HG03196 (cell line): ENCODE measurements at regions not wholly inside any gene's neighbourhood (a gene's known extent, or its start where the extent isn't known, plus 50 kb on each side); places are given as distances from the start of the nearest gene placed in this dataset.
"Not testable (repeated sequence)": the region's sequence is repeated elsewhere in the genome, so short reads cannot be mapped to it uniquely, and the experiment has no call there.

Experiments
- ATAC-seq: cut with Tn5 transposase; IDR thresholded peaks from one replicate; pipeline ENCODE4 v1.9.1; 2021; ENCODE audit not compliant: unreplicated experiment

DNA sequence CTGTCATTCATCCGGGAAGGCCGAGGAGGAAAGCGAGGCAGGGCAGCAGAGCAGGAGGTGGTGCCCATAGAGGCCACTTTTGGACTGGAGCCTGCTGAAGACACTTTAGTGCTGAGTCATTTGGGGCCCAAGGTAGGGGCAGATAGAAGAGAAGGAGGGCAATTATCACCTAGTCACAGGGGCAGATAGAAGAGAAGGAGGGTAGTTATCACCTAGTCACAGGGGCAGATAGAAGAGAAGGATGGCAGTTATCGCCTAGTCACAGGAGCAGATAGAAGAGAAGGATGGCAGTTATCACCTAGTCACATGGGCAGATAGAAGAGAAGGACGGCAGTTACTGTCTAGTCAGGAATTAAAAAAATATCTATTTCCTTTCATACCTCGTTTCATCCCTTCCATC is 1372.6 kb downstream of the FOXD4L5 start:
- ATAC-seq, result not testable (repeated sequence)

DNA sequence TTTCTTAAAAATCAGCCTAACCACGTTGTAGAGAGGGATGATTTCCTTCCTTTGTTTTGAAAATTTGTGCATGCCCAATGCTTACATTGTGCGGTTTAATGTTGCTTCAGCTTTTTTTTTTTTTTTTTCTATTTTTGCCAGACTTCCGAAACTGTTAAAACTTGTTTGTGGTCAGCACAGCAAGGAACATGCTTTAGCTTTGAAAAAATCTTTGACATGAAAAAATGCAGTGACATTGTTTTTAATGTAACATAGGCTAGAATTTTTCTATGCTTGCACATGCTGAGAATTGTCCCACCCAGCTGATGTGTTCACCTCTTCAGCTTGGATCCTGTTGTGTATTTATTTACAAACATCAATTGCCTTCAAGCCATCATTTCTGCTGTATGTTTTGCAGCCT is 1375.9 kb downstream of the FOXD4L5 start:
- ATAC-seq, result not testable (repeated sequence)

DNA sequence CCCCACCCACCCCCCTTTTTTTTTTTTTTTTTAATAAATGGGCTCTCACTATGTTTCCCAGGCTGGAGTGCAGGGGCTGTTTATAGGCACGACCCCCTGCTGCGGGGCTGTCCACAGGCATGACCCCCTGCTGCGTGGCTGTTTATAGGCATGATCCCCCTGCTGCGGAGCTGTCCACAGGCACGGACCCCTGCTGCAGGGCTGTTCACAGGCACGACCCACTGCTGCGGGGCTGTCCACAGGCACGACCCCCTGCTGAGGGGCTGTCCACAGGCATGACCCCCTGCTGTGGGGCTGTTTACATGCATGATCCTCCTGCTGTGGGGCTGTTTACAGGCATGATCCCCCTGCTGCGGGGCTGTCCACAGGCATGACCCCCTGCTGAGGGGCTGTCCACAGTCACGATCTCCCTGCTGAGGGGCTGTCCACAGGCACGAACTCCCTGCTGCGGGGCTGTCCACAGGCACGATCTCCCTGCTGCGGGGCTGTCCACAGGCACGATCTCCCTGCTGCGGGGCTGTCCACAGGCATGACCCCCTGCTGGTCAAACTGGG is 1385.3 kb downstream of the FOXD4L5 start:
- ATAC-seq, result not testable (repeated sequence)

DNA sequence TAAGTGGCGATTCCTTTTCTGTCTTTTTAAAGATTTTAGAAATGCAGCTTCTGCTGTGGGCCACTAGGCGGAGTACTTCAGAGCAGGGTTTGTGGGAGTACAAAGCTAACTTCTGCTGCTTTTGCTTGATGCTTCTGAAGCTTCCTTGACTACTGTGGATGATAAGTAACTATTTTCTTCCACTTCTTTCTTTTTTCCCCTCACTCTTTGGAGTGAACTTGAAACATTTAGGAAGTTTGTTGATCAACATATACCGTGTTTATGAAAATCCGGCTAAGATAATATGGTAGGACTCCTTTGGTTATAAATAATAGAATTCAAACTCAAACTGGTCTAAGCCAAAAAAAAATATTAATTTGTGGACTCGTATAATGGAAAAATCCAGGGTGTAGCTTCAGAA is 1403.6 kb downstream of the FOXD4L5 start:
- not testable (repeated sequence) for ATAC-seq

DNA sequence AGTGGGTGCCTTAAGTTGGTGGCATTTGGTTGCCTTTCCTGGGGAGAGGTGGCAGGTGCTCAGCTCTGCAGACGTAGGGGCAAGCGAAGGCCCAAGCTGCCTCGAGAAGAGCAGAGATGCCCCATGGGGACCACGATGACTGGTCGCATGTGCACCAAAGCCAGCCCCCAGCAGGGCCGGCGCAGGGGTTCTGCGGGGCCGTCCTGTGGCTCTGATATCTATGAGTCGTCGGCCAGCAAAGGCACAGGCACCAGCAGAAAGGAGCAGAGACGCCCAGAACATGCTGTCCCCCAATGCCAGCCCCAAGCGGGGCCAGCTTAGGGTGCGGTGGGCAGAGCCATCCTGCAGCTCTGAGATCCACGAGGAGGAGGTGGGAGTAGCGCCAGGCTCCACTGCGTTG is 1408.6 kb downstream of the FOXD4L5 start:
- ATAC-seq, result not testable (repeated sequence)

DNA sequence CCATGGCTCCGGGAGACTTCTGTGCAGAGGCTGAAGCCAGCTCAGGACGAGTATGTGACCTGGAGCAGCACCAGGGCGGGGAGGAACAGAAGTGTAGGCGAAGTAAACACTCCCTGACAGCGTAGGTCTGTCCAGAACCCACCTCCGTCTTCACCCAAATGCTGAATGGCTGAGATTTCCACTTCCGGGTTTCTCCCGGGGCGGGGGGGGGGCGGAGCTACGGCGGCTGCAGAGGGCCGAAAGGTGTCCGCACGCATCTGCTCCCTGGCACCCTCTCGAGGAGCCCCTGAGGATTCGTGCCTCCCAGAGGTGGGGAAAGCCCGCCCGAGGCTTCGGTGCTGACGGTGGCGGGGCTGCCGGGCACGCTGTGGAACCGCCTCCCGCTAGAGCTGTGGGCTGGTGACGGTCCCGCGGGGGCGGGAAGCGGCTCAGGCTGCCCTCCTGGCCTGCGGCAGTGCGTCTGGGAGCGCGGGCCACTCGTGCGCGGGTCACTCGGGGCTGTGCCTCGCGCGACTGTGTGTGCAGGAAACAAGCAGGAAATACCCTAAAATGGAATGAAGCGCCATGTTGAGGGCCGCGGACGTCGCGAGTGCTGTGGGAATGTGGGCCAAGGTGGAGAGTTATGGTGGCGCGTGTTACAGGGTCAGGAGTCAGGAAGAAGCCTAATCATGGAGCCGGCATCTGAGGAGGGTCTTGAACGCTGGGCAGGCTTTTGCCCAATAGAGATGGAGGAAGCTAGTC is 1425.4 kb downstream of the FOXD4L5 start:
- ATAC-seq, result peak; percentile 77

DNA sequence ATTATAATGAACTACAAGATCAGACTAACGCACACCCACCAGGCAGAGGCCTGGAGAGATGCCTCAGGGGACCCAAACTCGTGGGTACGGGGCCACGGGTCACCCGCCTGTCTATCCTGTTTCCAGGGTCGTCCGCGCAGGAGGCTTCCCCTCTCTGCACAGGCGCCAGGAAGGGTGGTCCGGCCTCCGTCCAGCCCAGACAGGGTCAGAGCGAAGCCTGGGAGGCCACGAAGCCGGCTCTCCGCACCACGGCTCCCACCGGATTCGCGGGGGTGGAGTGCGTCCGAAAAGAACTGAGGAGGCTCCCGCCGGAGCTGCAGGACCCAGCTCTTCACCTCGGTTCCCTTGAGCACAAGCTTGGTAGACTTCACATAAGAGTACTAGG is 1425.9 kb downstream of the FOXD4L5 start:
- peak; percentile 35 for ATAC-seq

DNA sequence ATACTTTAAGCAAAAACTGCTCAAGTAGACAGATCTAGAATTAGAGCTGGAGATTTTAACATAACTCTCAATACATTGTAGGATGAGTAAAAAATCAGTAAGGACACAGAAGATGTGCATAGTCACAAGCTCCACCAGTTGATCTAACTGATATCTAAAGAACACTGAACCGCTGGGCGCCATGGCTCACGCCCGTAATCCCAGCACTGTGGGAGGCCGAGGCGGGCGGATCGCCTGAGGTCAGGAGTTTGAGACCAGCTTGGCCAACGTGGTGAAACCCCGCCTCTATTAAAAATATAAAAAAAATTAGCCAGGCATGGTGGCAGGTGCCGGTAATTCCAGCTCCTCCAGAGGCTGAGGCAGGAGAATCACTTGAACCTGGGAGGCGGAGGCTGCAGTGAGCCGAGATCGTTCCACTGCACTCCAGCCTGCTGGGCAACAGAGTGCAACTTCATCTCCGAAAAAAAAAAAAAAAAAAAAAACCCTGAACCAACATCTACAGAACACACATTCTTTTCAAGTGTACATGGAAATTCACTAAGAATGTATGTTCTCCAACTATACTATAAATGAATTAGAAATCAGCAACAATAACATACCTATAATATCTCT is 1431.8 kb downstream of the FOXD4L5 start:
- ATAC-seq, result not testable (repeated sequence)

DNA sequence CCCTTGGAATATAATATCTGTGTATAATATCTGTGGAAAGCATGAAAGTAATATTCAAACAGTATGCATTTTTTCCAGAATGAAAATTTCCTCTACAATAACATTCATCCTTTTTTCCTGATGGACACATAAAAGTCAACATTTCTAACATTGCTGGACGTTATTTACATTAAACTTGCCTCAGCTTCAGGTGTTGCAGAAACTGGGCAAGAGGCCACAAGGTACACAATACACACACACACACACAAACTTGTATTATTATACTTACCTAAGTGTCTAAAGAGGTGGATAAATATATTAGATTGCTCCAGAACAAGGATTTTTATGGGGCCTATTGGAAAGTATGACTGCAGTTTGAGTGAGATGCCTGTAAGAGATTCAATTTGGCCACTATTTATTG is 1460.2 kb downstream of the FOXD4L5 start:
- not testable (repeated sequence) for ATAC-seq

DNA sequence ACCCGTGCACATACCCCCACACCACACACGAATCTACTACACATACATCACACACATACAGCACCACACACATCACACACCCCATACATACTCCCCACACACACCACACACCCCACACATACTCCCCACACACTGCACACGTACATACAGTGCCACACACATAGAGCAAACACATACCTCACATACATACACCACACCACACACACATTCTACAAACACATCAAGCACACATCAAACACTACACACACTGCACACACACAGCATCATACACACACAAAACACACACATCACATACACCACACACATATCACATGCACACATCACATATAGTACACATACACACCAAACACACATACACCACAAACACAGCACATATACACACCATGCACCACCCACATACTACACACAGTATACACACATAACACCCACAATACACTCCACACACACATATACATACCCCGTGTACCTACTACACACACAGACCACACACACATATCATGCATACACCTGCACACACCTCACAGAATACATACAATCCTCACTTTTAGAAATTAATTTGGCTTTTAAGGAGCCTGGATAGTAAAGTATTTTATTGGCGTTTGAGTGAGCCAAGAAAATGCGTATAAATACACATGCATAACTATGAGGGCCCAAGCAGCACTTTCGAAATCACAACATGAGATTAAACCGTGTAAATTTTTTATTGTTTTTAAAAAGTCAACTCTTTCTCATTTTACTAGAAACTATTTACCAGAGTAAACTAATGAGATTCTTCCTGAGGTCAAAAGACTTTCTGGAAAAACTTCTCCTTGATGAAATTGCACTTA is 1461.4 kb downstream of the FOXD4L5 start:
- ATAC-seq, result not testable (repeated sequence)

DNA sequence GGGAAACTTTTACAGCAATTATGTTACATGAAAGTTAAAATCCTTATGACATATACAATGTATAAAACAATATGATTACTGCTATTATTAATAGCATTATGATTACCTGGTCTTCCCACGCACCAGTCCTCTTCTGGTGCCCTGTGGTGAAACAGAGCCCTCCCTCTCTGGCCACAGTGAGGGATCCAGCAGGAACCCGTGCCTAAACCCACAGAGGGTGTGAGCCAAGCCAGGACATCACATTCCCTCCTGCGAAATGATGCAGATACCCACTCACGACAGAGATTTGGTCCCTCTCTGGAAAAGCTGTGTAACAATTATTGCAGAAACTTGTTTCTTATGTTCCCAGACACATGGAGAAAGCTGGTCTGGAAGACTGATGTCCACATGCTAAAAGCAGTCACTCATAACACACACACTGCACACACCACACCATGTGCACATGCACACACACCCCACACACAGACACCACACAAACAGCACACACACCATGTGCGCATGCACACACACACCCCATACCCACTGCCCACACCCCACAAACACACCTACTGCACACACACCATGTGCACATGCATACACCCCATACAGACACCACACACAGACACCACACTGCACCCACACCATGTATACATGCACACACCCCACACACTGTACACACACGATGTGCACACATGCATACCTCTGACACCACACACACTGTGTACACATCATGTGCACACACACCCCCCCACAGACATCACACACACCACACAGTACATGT is 1462.2 kb downstream of the FOXD4L5 start:
- ATAC-seq, result not testable (repeated sequence)

DNA sequence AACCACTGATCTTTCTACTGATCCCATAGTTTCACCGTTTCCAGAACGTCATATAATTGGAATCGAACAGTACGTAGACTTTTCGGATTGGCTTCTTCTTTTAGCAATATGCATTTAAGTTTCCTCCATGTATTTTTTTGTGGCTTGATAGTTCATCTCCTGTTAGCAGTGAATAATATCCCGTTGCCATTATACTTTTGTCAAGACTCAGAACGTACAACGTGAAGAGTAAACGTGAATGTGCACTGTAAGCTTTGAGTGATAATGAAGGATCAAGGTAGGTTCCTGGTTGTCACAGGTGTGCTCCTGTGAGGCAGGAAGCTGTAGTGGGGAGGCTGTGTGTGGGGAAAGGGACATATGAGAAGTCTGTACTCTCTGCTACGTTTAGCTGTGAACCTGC is 1463.7 kb downstream of the FOXD4L5 start:
- ATAC-seq, result not testable (repeated sequence)

DNA sequence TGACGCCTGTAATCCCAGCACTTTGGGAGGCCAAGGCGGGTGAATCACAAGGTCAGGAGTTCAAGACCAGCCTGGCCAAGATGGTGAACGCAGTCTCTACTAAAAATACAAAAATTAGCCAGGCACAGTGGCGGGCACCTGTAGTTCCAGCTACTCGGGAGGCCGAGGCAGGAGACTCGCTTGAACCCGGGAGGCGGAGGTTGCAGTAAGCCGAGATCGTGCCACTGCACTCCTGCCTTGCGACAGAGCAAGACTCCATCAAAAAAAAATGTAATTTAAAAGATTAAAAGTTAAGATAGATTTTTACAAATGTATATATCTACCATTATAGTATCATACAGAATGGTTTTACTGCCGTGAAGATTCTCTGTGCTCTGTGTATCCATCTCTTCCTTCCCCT is 1464.1 kb downstream of the FOXD4L5 start:
- ATAC-seq, result not testable (repeated sequence)

DNA sequence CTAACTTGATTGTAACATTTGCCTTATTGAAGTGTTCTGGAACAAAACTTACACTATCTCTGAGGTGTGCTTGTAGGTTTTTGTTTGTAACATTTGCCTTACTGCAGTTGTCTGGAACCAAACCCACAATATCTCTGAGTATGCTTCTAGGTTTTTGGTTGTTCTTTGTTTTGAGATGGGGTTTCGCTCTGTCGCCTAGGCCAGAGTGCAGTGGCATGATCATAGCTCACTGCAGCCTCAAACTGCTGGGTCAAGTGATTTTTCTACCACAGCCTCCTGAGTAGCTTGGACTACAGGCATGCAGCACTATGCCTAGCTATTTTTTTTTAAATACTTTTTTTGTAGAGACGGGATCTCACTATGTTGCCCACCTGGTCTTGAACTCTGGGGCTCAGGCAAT is 1464.6 kb downstream of the FOXD4L5 start:
- ATAC-seq, result not testable (repeated sequence)

DNA sequence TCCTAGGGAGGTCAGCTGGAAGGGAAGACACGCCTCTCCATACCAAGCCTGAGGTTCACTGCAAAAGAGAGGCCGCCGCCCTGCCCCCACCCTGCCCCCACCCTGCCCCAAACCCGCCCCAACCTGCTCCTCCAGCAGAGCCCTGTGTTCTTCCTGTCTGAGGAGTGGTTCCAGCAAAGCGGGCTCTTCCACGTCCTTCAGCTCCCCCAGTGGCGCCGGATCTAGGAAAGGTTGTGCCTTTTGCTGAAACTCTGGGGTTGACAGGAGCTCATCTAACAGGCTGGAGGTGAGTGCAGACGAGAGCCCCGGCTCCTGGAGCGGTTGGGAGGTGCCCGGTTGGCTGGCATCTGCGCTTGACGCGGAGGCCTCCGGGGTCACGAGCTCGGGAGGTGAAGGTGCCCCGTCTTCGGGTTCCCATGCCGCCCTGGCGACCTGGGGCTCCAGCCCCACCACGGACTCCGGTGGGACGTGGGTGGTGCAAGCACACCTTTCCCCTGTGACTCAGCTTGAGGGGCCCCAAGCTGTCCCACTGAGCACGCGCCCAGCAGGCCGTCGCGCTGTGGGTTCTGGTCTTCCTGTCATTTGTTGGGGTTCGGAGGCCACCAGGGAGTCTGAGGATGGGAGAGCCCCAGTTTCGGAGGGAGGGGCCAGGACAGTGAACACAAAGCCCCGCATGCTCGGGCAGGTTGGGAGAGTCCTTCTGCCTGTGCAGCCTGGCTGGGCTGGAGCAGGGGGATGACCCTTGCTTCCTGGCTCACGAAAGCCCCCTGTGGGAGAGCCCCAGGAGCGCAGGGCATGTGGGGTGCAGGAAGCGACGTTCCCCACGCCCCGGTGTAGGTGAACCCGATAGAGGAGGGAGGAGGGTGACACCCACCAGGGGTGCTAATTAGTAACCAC is 1467.1 kb downstream of the FOXD4L5 start:
- peak; percentile 61 for ATAC-seq

DNA sequence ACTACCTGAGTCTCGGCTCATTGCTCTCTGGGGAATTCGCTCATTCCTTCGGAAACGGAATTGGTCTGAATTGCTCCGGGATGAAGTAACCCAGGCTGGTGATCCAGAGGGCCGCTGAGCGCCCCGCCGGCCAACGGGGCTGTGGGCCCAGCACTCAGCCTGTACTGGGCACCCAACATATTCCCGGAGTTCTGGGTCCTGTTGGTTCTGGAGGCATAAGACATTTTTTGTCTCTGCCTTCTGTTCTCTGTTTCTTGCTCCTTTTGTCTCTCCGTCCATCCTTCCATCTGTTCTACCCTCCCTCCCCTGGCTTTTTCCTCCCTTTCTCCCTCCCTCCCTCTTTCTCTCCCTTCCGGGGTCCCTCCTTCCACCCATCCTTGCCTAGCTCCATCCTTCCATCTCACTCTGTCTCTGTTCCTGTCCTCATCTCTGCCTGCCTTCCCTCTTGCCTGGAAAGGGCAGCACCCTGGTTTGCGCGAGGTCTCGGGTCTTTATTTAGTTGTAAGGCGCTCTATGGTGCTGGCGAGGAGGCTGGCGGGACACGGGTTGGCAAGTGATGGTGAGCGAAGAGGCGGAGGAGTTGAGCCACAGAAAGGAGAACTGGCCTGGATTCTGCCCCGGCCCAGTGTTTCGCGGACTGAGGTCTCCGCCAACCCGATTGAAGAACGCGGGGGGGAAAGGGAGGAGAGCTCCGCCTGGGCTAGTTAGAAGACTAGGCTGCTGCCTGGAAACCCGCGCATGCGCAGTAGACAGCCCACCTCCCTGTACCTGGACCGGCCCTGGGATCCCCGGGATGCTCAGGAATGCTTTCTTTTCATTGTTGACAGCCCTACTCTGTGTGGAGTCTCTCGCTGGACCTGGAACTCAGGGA is 1468.0 kb downstream of the FOXD4L5 start:
- peak; percentile 75 for ATAC-seq

DNA sequence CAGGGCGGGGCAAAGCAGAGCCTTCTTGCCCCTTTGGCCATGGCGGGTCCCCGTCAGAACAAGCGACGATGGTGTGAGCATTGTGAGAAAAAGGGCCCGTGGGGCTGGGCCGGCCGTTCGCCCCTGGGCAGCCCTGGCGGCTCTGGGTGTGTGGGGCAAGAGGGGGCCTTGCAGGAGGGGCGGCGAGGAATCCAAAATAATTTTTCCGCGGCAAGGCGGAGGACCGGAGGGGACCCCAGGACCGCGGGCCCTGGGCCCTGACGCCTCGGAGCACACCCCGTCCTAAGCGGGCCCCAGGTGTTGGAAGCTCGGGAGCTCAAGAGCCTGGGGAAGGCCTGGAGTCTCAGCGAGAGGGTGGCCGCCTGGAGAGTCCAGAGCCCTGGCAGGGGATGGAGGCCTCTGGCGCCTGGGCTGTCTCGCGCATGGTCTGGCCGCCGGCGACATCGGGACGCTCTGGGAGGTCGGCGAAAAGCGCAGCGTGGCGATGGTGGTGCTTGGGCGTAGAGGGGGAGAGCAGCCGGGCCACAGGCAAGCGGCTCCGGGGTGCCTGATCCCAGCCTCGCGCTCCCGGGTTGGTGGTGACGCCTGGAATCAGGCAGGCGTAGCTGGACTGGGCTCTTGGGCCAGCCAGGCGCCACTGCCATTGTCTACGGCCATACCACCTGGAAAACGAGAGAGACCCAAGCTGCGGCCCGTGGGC is 1469.9 kb downstream of the FOXD4L5 start:
- ATAC-seq, result not testable (repeated sequence)

DNA sequence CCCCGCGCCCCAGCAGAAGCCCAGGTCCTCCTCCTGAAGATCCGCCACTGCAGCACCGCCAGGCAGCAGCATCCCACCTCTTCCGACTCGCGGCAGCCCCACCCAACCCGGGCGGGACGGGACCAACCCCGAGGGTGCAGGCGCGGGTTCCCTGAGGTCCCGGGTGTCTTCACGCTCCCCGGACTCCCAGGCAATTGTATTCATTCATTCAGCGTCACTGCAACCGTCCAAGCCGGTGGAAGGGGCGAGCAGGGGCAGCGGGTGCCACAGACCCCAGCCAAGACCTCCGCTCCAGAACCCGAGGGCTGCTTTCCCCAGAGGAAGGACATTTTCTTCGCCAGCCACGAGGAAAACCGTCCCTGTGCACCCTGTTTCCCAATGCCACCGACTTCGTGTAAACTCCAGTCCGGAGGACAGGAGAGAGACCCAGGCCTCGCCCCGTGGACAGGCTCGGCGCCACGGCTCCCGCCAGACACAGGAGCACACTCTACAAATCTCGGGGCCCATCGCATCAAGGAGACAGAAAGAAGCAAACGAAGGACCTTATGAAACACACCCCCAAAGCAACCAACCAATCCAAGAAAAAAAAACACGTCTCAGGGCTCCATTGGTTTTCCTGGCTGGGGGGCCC is 1471.5 kb downstream of the FOXD4L5 start:
- not testable (repeated sequence) for ATAC-seq
